Lower leg skin (tissue), 3 donors: ENCODE measurements at regions not wholly inside any gene's neighbourhood (a gene's known extent, or its start where the extent isn't known, plus 50 kb on each side); places are given as distances from the start of the nearest gene placed in this dataset.

Experiments
- POLR2A ChIP-seq, 2 donors: fragments of 450-650 bp; IDR thresholded peaks; one replicate each; pipeline ENCODE4 v1.6.1; 2016 to 2017; ENCODE audit warnings: antibody characterized with exemption in 2 of 2, mild to moderate bottlenecking in 1 of 2, moderate library complexity in 1 of 2
- TF ChIP-seq, protein P1 (sequence below), 3 donors: fragments of 450-650 bp; IDR thresholded peaks; one replicate each; pipeline ENCODE4 v1.5.1; 2016; ENCODE audit warnings: antibody characterized with exemption in 3 of 3, mild to moderate bottlenecking in 3 of 3, moderate library complexity in 2 of 3

DNA sequence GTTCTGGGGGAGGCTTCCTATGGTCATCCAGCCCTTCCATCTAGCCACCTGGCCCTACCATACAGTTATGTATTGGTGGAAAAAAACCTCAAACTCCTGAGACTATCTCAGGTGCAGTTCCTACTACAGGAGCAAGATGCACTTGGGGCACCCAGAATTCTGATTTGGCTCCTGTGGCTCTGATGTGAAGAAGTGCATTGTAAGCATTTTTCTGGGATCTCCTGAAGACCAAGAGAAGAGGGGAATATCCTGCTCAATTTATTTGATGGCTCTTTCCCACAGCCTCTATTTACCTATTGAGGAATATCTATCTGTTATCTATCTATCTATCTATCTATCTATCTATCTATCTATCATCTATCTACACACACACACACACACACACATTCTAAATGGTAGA, 1981.5 kb downstream of the TP53TG3F start:
- TF ChIP-seq, protein P1, sequence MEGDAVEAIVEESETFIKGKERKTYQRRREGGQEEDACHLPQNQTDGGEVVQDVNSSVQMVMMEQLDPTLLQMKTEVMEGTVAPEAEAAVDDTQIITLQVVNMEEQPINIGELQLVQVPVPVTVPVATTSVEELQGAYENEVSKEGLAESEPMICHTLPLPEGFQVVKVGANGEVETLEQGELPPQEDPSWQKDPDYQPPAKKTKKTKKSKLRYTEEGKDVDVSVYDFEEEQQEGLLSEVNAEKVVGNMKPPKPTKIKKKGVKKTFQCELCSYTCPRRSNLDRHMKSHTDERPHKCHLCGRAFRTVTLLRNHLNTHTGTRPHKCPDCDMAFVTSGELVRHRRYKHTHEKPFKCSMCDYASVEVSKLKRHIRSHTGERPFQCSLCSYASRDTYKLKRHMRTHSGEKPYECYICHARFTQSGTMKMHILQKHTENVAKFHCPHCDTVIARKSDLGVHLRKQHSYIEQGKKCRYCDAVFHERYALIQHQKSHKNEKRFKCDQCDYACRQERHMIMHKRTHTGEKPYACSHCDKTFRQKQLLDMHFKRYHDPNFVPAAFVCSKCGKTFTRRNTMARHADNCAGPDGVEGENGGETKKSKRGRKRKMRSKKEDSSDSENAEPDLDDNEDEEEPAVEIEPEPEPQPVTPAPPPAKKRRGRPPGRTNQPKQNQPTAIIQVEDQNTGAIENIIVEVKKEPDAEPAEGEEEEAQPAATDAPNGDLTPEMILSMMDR (IDR thresholded peaks at IDR 0.05): no peak
- TF ChIP-seq POLR2A (IDR thresholded peaks at IDR 0.05): no peak
